ENCODE measurements at regions not wholly inside any gene's neighbourhood (a gene's known extent, or its start where the extent isn't known, plus 50 kb on each side); places are given as distances from the start of the nearest gene placed in this dataset.

DNA sequence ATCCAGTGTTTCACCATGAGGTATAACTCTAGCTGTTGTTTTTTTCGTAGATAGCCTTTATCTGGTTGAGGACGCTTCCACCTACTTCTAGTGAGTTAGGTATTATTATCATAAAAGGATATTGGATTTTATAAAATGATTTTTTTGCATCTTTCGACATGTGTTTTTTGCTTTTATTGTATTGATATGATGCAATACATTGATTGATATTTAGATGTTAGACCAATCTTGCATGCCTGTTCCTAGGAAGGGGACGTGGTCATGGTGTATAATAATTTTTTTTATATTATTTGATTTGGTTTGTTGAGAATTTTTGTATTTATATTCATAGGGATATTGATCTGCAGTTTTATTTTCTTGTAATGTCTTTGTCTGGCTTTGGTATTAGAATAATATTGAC lies 193.3 kb downstream of the HS3ST3B1 start:
- Histone ChIP-seq H3K36me3 (no peaks in the 10 kb centered on the region), H3K27me3 (no peaks in the 10 kb centered on the region), H3K9me3 (no peaks in the 10 kb centered on the region), H3K4me1 (no peaks in the 10 kb centered on the region), H3K4me3 (no peak overlapping the region), H3K27ac (no peak overlapping the region)
- DNase-seq (ENCODE audit: extremely low spot score in 2 of 2) = no peak
- intact Hi-C loops (cut with DNase I) = no loop called here
- TF ChIP-seq POLR2A (IDR thresholded peaks at IDR 0.05) (no peak), POLR2AphosphoS5 (IDR thresholded peaks at IDR 0.05; ENCODE audit: insufficient read depth in 1 of 2, low read depth in 1 of 2) (no peak), CTCF (IDR thresholded peaks at IDR 0.05) (no peak)

- Histone ChIP-seq H3K36me3 (no peaks in the 10 kb centered on the region), H3K4me3 (no peak overlapping the region), H3K27ac (no peak overlapping the region), H3K27me3 (no peaks in the 10 kb centered on the region), H3K9me3 (no peaks in the 10 kb centered on the region), H3K4me1 (no peaks in the 10 kb centered on the region)
- intact Hi-C loops (cut with DNase I) = no loop called here
- TF ChIP-seq POLR2A (IDR thresholded peaks at IDR 0.05) (no peak), POLR2AphosphoS5 (IDR thresholded peaks at IDR 0.05; ENCODE audit: insufficient read depth in 1 of 2, low read depth in 1 of 2) (no peak), CTCF (IDR thresholded peaks at IDR 0.05) (no peak)
- DNase-seq (ENCODE audit: extremely low spot score in 2 of 2) = no peak
These were observed 189.1 kb downstream of the HS3ST3B1 start for GRCh38 chr17:14489986-14490385.

DNA sequence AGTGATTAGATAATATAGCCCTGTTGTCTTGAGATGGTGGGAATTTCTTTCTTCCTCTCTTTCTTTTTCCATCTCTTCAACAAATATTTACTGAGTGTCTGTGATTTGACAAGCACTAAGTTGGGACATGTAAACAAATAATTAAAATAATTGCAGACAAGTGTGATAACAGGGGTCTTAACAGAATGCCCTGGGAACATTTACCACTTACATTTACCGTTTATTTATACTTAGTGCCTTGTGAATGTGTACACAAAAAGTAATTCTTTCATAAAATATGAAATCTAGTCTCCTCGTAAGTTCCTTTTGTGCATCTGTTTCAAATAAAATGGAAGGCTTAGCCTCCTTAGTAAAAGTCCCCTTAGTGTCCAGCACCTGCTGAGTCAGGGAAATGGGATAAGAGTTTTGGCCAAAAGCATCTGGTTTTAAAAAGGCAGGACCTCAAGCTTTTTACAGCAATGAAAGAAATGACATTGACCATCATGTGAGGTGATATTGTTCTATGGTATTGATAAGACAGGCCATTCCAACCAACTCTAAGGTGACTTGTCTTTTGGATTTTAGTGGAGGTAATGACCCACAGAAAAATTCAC lies 188.2 kb downstream of the HS3ST3B1 start:
- DNase-seq (ENCODE audit: extremely low spot score in 2 of 2) = no peak
- Histone ChIP-seq H3K4me3 (no peak overlapping the region), H3K9me3 (no peaks in the 10 kb centered on the region), H3K27ac (no peak overlapping the region), H3K4me1 (no peaks in the 10 kb centered on the region), H3K27me3 (no peaks in the 10 kb centered on the region), H3K36me3 (no peaks in the 10 kb centered on the region)
- TF ChIP-seq CTCF (IDR thresholded peaks at IDR 0.05) = no peak
- no peak for TF ChIP-seq POLR2AphosphoS5 (IDR thresholded peaks at IDR 0.05; ENCODE audit: insufficient read depth in 1 of 2, low read depth in 1 of 2)
- no peak for TF ChIP-seq POLR2A (IDR thresholded peaks at IDR 0.05)
- intact Hi-C loops (cut with DNase I) = no loop called here

DNA sequence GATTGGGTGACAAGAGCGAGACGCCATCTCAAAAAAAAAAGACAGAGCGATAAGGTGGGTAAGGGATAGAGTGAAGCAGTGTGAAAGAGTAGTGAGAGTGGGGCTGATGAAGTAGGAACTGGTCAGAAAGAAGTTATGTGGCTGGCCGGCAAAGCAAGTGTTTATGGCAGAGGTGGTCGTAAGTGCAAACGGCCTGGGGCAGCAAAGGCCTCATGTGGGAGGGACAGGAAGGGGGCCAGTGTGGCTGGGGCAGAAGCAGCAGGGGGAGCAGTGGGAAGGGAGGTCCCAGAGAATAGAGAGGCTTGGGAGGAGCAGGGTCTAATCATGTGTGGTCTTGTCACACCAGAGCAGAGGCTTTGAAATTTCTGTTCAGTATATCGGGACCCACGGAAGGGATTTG lies 186.2 kb downstream of the HS3ST3B1 start:
- no peak for DNase-seq (ENCODE audit: extremely low spot score in 2 of 2)
- Histone ChIP-seq H3K4me1 (no peaks in the 10 kb centered on the region), H3K27ac (no peak overlapping the region), H3K4me3 (no peak overlapping the region), H3K36me3 (no peaks in the 10 kb centered on the region), H3K9me3 (no peaks in the 10 kb centered on the region), H3K27me3 (no peaks in the 10 kb centered on the region)
- intact Hi-C loops (cut with DNase I) = no loop called here
- TF ChIP-seq POLR2A (IDR thresholded peaks at IDR 0.05) = no peak
- no peak for TF ChIP-seq CTCF (IDR thresholded peaks at IDR 0.05)
- TF ChIP-seq POLR2AphosphoS5 (IDR thresholded peaks at IDR 0.05; ENCODE audit: insufficient read depth in 1 of 2, low read depth in 1 of 2) = no peak

DNA sequence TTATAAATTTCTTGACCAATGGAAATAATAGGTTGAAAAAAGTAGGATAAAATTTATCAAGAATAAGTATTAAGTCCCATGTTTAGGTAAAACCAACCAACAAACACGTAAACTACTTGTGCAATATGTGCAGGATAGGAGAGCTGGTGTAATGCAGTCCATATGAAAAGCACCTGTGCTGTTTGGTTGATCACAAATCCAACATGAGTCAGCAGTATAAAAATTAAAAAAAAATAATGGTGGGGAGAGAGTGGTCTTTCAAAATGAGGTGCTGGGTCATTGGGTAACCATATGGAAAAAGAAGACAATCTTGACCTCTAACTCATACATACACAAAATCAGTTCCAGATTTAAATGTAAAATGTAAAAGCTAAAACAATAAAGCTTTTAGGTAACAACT lies 181.8 kb downstream of the HS3ST3B1 start:
- H3K4me1 ChIP-seq = no peaks in the 10 kb centered on the region
- H3K27me3 ChIP-seq = no peaks in the 10 kb centered on the region
- no peaks in the 10 kb centered on the region for H3K9me3 ChIP-seq
- H3K36me3 ChIP-seq = no peaks in the 10 kb centered on the region
- no peak for DNase-seq (ENCODE audit: extremely low spot score in 2 of 2)
- no peak for TF ChIP-seq POLR2AphosphoS5 (IDR thresholded peaks at IDR 0.05; ENCODE audit: insufficient read depth in 1 of 2, low read depth in 1 of 2)
- TF ChIP-seq CTCF (IDR thresholded peaks at IDR 0.05) = no peak
- TF ChIP-seq POLR2A (IDR thresholded peaks at IDR 0.05) = no peak
- H3K27ac ChIP-seq = no peak overlapping the region
- intact Hi-C loops (cut with DNase I) = no loop called here
- no peak overlapping the region for H3K4me3 ChIP-seq
